GM06990 (cell line): ENCODE measurements at regions not wholly inside any gene's neighbourhood (a gene's known extent, or its start where the extent isn't known, plus 50 kb on each side); places are given as distances from the start of the nearest gene placed in this dataset.
A peak's percentile ranks its signal among the peaks of the same experiment; 100 is the strongest.
"Not testable (repeated sequence)": the region's sequence is repeated elsewhere in the genome, so short reads cannot be mapped to it uniquely, and the experiment has no call there.

Source experiments
- DNase-seq: peaks from one replicate; pipeline ENCODE4 v3.0.0-alpha.2; 2011; ENCODE audit not compliant: insufficient read length; ENCODE audit errors: extremely low read depth
- H3K27me3 ChIP-seq: replicated peaks from 2 replicates; pipeline ENCODE4 v1.6.0; 2011; ENCODE audit warnings: low read length; ENCODE audit not compliant: control insufficient read depth, insufficient read depth
- H3K36me3 ChIP-seq: 2 replicates; pipeline ENCODE4 v1.5.1; 2011; ENCODE audit warnings: low read length; ENCODE audit not compliant: control insufficient read depth, insufficient read depth
- H3K4me3 ChIP-seq: replicated peaks from 2 replicates; pipeline ENCODE4 v1.5.1; 2011; ENCODE audit warnings: low read depth, mild to moderate bottlenecking, control low read depth, low read length
- TF ChIP-seq, protein P1 (sequence below): IDR thresholded peaks from 2 replicates; pipeline ENCODE4 v1.5.1; 2011; ENCODE audit warnings: low read length, control low read depth, mild to moderate bottlenecking, inconsistent platforms; ENCODE audit not compliant: insufficient read depth, poor library complexity, severe bottlenecking

DNA sequence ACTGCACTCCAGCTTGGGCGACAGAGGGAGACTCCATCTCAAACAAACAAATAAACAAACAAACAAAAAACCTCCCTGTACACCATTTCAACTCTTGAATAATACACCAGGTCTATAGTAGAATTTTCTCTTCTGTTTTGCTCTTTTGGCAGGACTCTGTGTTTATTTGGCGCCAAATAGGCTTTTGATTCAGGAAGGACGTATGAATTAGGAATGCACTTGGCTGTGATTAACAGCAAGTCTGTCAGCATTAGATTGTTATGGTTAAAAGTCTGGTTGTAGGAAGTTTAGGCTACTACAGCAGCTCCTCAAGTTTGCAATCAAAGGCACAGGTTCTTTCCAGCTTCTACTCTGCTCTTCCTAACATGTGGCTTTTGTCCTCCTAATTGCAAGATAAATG, 113.8 kb upstream of the KCNK1 start:
- DNase-seq = no peak

DNA sequence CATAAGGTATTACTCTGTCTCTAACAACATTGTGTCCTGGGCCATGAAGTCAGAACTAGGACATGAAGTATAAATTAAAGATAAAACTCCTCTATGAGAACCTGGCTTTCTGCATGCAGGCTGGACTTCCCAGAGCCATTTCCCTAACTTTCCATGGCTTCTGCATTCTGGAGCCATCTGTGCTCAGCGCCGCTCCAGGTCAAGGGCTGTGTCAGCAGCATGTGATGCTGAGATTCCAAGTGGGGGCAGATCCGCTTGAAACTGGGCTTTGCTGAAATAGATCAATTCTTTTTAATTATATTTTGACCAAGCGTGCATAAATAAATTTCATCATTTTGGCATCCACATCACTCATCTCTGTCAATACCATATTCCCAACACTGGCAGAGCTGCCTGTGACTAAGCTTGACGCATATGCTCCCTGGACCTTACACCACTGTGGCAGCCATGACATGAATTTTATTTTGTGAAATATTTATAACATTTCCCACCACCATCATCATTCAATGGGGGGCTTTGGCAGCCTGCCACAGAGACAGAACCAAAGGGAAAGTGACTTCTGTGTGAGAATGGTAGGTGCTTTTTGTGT, 110.4 kb upstream of the KCNK1 start:
- no peaks in the 10 kb centered on the region for H3K36me3 ChIP-seq
- no peak for DNase-seq
- no peak overlapping the region for H3K4me3 ChIP-seq
- TF ChIP-seq, protein P1, sequence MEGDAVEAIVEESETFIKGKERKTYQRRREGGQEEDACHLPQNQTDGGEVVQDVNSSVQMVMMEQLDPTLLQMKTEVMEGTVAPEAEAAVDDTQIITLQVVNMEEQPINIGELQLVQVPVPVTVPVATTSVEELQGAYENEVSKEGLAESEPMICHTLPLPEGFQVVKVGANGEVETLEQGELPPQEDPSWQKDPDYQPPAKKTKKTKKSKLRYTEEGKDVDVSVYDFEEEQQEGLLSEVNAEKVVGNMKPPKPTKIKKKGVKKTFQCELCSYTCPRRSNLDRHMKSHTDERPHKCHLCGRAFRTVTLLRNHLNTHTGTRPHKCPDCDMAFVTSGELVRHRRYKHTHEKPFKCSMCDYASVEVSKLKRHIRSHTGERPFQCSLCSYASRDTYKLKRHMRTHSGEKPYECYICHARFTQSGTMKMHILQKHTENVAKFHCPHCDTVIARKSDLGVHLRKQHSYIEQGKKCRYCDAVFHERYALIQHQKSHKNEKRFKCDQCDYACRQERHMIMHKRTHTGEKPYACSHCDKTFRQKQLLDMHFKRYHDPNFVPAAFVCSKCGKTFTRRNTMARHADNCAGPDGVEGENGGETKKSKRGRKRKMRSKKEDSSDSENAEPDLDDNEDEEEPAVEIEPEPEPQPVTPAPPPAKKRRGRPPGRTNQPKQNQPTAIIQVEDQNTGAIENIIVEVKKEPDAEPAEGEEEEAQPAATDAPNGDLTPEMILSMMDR = no peak
- H3K27me3 ChIP-seq = no peaks in the 10 kb centered on the region

More for the DNA sequence above, 113.8 kb upstream of the KCNK1 start:
- TF ChIP-seq, protein P1 = no peak
- Histone ChIP-seq H3K27me3 (no peaks in the 10 kb centered on the region), H3K36me3 (no peaks in the 10 kb centered on the region), H3K4me3 (no peak overlapping the region)

DNA sequence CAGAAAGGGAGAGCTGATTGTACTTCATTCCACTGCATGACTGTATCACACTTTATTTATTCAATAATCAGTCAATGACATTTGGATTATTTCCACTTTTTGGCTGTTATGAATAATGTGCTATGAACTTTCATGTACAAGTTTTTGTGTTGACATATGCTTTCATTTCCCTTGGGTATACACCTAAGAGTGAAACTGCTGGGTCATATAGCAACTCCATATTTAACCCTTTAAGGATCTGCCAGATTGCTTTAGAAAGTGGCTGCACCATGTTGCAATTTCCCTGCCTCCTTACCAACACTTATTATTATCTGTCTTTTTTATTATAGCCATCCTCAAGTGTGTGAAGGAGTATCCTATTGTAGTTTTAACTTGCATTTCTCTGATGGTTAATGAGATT, 108.8 kb upstream of the KCNK1 start:
- Histone ChIP-seq H3K27me3 (no peaks in the 10 kb centered on the region), H3K36me3 (no peaks in the 10 kb centered on the region), H3K4me3 (no peak overlapping the region)
- DNase-seq = peak; percentile 27
- TF ChIP-seq, protein P1 = no peak

- H3K27me3 ChIP-seq, H3K36me3 ChIP-seq, DNase-seq, H3K4me3 ChIP-seq: not testable (repeated sequence)
Measured at GRCh38 chr1:233505889-233506288, 108.0 kb upstream of the KCNK1 start.

- no peaks in the 10 kb centered on the region for H3K27me3 ChIP-seq
- no peak for DNase-seq
- TF ChIP-seq, protein P1 = no peak
- H3K36me3 ChIP-seq = no peaks in the 10 kb centered on the region
- no peak overlapping the region for H3K4me3 ChIP-seq
Measured at GRCh38 chr1:233509526-233509925, 104.4 kb upstream of the KCNK1 start.

DNA sequence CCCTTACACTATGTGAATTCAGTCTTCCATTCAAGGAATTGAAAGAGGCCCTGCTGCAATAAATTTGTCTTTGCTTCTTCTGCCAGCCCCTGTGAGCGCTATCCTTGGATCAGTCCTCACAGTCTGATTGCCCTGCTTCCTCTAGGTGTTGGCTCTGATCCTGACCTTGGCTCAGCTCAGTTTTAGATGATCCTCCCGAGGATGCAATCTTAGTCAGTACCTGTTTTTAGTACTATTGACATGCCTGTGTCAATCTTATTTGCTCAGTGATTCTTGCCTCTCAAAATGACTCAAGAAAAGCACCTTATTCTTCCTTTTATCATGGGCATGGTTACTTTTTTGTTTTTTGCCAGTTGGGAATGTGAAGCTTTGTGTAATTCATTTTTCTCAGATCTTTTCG, 101.4 kb upstream of the KCNK1 start:
- Histone ChIP-seq H3K4me3 (no peak overlapping the region), H3K27me3 (no peaks in the 10 kb centered on the region), H3K36me3 (no peaks in the 10 kb centered on the region)
- no peak for DNase-seq
- TF ChIP-seq, protein P1 = no peak
